Kidney (tissue), 13 donors: ENCODE measurements at regions not wholly inside any gene's neighbourhood (a gene's known extent, or its start where the extent isn't known, plus 50 kb on each side); places are given as distances from the start of the nearest gene placed in this dataset.
"Not testable (repeated sequence)": the region's sequence is repeated elsewhere in the genome, so short reads cannot be mapped to it uniquely, and the experiment has no call there.

ENCODE experiments used
- DNase-seq, 5 donors: peaks; one replicate each; pipeline ENCODE4 v3.0.0-alpha.2; 2013 to 2020
- FAIRE-seq: peaks from 2 replicates; lab custom pipeline; 2012; peaks lifted over from hg19 to GRCh38; lab: Jason Lieb, UNC
- H3K27ac ChIP-seq, 2 donors: one replicate each; pipeline ENCODE4 v1.7.0; 2013; ENCODE audit warnings: low read depth in 2 of 2, low read length in 2 of 2, inconsistent platforms in 1 of 2
- H3K27me3 ChIP-seq: one replicate; pipeline ENCODE4 v1.7.1; 2013; ENCODE audit warnings: low read length, inconsistent platforms; ENCODE audit not compliant: control insufficient read depth, insufficient read depth
- H3K36me3 ChIP-seq, 3 donors: one replicate each; pipeline versions ENCODE4 v1.7.0 to v1.7.1; 2013; ENCODE audit warnings: low read length in 3 of 3, control low read depth in 1 of 3, inconsistent platforms in 1 of 3; ENCODE audit not compliant: insufficient read depth in 3 of 3, control insufficient read depth in 2 of 3
- H3K4me1 ChIP-seq, 3 donors: one replicate each; pipeline versions ENCODE4 v1.7.0 to v1.7.1; 2013; ENCODE audit warnings: low read length in 3 of 3, inconsistent platforms in 1 of 3, low read depth in 1 of 3; ENCODE audit not compliant: control insufficient read depth in 2 of 3, insufficient read depth in 2 of 3
- H3K4me3 ChIP-seq, 3 donors: one replicate each; pipeline versions ENCODE4 v1.7.0 to v1.8.1; 2013; ENCODE audit warnings: low read length in 3 of 3, control low read depth in 1 of 3, inconsistent platforms in 1 of 3
- H3K9ac ChIP-seq, 3 donors: one replicate each; pipeline versions ENCODE4 v1.7.0 to v1.7.1; 2013; ENCODE audit warnings: low read length in 3 of 3, control low read depth in 1 of 3, inconsistent platforms in 1 of 3
- H3K9me3 ChIP-seq, 3 donors: one replicate each; pipeline versions ENCODE4 v1.7.0 to v1.7.1; 2013; ENCODE audit warnings: low read length in 3 of 3, control low read depth in 1 of 3, inconsistent platforms in 1 of 3; ENCODE audit not compliant: control insufficient read depth in 2 of 3, insufficient read depth in 1 of 3
- CTCF ChIP-seq: IDR thresholded peaks from 3 replicates; pipeline ENCODE4 v1.5.1; 2012; ENCODE audit warnings: mild to moderate bottlenecking, moderate library complexity, borderline replicate concordance; ENCODE audit not compliant: insufficient read depth; ENCODE audit errors: extremely low read depth
- intact Hi-C: fragments of 100-400 bp; cut with DNase I; formaldehyde crosslinking; loops from one replicate; pipeline ENCODE4 v1.11.1; 2022
- donor health status: control.
- donor health status: control.
- donor health status: control.
- donor health status: control.
- donor health status: control.
- donor health status: DM: yes; HTN: yes; CAD: no.
- donor health status: Normal renal cell carcinoma (clear cell type).

- Histone ChIP-seq H3K36me3 (no peaks in the 10 kb centered on the region), H3K27ac (no peak overlapping the region), H3K9me3 (no peaks in the 10 kb centered on the region), H3K4me1 (no peaks in the 10 kb centered on the region), H3K9ac (no peak overlapping the region), H3K27me3 (no peaks in the 10 kb centered on the region), H3K4me3 (no peak overlapping the region)
- intact Hi-C loops = no loop called here
- no peak for FAIRE-seq
- DNase-seq = no peak
- no peak for TF ChIP-seq CTCF
Measured at GRCh38 chr11:37264783-37265182, 666.7 kb upstream of the RAG2 start.

- intact Hi-C loops = no loop called here
- H3K9ac ChIP-seq = no peak overlapping the region
- no peaks in the 10 kb centered on the region for H3K9me3 ChIP-seq
- H3K27me3 ChIP-seq = no peaks in the 10 kb centered on the region
- no peak for TF ChIP-seq CTCF
- no peak overlapping the region for H3K4me3 ChIP-seq
- H3K36me3 ChIP-seq = no peaks in the 10 kb centered on the region
- no peak for DNase-seq
- H3K4me1 ChIP-seq = no peaks in the 10 kb centered on the region
- no peak for FAIRE-seq
- no peak overlapping the region for H3K27ac ChIP-seq
Measured at GRCh38 chr11:37264060-37264459, 666.0 kb upstream of the RAG2 start.

GRCh38 chr11:37263467-37263866 is 665.4 kb upstream of the RAG2 start:
- H3K9ac ChIP-seq, H3K9me3 ChIP-seq, H3K27ac ChIP-seq, H3K27me3 ChIP-seq, intact Hi-C loops, H3K36me3 ChIP-seq, H3K4me1 ChIP-seq, FAIRE-seq, DNase-seq, H3K4me3 ChIP-seq: not testable (repeated sequence)

- no peak overlapping the region for H3K4me3 ChIP-seq
- H3K27me3 ChIP-seq = no peaks in the 10 kb centered on the region
- FAIRE-seq (no peak), DNase-seq (no peak)
- H3K4me1 ChIP-seq = no peaks in the 10 kb centered on the region
- H3K27ac ChIP-seq = no peak overlapping the region
- intact Hi-C loops = no loop called here
- no peaks in the 10 kb centered on the region for H3K9me3 ChIP-seq
- no peak for TF ChIP-seq CTCF
- H3K9ac ChIP-seq = no peak overlapping the region
- H3K36me3 ChIP-seq = no peaks in the 10 kb centered on the region
Measured at GRCh38 chr11:37259734-37260133, 661.7 kb upstream of the RAG2 start.
